HepG2 (cell line): ENCODE measurements at regions not wholly inside any gene's neighbourhood (a gene's known extent, or its start where the extent isn't known, plus 50 kb on each side); places are given as distances from the start of the nearest gene placed in this dataset.

ENCODE experiments used
- ATAC-seq: fragments of 200-7000 bp; cut with Tn5 transposase; 3 replicates; pipeline ENCODE4 v1.9.1; 2020; ENCODE audit warnings: mild to moderate bottlenecking, moderate library complexity
- BruUV-seq: library from RNA; stranded (reverse); fragments of 400-500 nt; replicated peaks from 2 replicates; lab custom pipeline; 2021; lab: Mats Ljungman, UMichigan
- CTCF ChIA-PET: fragments of 300-600 bp; formaldehyde crosslinking; extraction: SDS; loops from one replicate; lab custom pipeline; 2021; ENCODE audit warnings: low total read pairs, inconsistent platforms, low intra/inter-chr PET ratio; lab: Yijun Ruan, JAX
- POLR2A ChIA-PET: fragments of 350-600 bp; sonication (Branson Sonifier 250); formaldehyde crosslinking; loops from one replicate; lab custom pipeline; 2020; ENCODE audit warnings: antibody characterized with exemption, inconsistent platforms; lab: Yijun Ruan, JAX
- DNase-seq: peaks from one replicate; pipeline ENCODE4 v3.0.0-alpha.2; 2015; ENCODE audit warnings: low spot score
- FAIRE-seq: peaks from 3 replicates; lab custom pipeline; 2011; peaks lifted over from hg19 to GRCh38; lab: Jason Lieb, UNC
- H2AFZ ChIP-seq: one replicate; pipeline ENCODE4 v1.6.1; 2011; ENCODE audit warnings: low read length, inconsistent platforms
- H3K27ac ChIP-seq: fragments of 300-600 bp; 3 replicates; pipeline ENCODE4 v1.8.0; 2011; ENCODE audit warnings: mixed run types, mild to moderate bottlenecking, mixed read lengths, low read length, inconsistent platforms; ENCODE audit not compliant: insufficient read depth; ENCODE audit errors: extremely low read length
- H3K27me3 ChIP-seq, 2 experiments: fragments of 200-600 bp in 1 of 2; 2 replicates in 1 of 2; 3 replicates in 1 of 2; pipeline versions ENCODE4 v1.6.0 to v1.8.0; 2011; ENCODE audit warnings: low read length in 2 of 2, mild to moderate bottlenecking in 2 of 2, moderate library complexity in 2 of 2, inconsistent platforms in 1 of 2; ENCODE audit not compliant: insufficient read depth in 2 of 2, control insufficient read depth in 1 of 2
- H3K36me3 ChIP-seq, 2 experiments: fragments of 200-600 bp in 1 of 2; replicated peaks in 1 of 2; 2 replicates in 1 of 2; 3 replicates in 1 of 2; pipeline versions ENCODE4 v1.5.1 to v1.8.0; 2011; ENCODE audit warnings: low read length in 2 of 2, inconsistent platforms in 1 of 2; ENCODE audit not compliant: insufficient read depth in 2 of 2, control insufficient read depth in 1 of 2
- H3K4me1 ChIP-seq: 2 replicates; pipeline ENCODE4 v1.5.1; 2012; ENCODE audit warnings: low read length, inconsistent platforms; ENCODE audit not compliant: insufficient read depth
- H3K4me2 ChIP-seq: 2 replicates; pipeline ENCODE4 v1.6.0; 2011; ENCODE audit warnings: low read depth, low read length, inconsistent platforms
- H3K4me3 ChIP-seq, 3 experiments: fragments of 200-600 bp in 1 of 3; sonication (generic), shearing (Covaris generic) in 1 of 3; replicated peaks in 1 of 3; 2 replicates each; pipeline ENCODE4 v1.5.1; 2011 to 2016; ENCODE audit warnings: low read length in 3 of 3, inconsistent platforms in 2 of 3, low read depth in 2 of 3, mild to moderate bottlenecking in 2 of 3, control low read depth in 1 of 3, mixed read lengths in 1 of 3; ENCODE audit not compliant: insufficient read depth in 1 of 3
- H3K79me2 ChIP-seq: one replicate; pipeline ENCODE4 v1.6.1; 2011; ENCODE audit warnings: low read length, inconsistent platforms; ENCODE audit not compliant: insufficient read depth
- H3K9ac ChIP-seq: 2 replicates; pipeline ENCODE4 v1.6.0; 2011; ENCODE audit warnings: mild to moderate bottlenecking, low read depth, low read length, inconsistent platforms; ENCODE audit not compliant: insufficient read depth
- H3K9me3 ChIP-seq: 2 replicates; pipeline ENCODE4 v1.5.1; 2012; ENCODE audit warnings: mild to moderate bottlenecking, low read length
- H4K20me1 ChIP-seq: 2 replicates; pipeline ENCODE4 v1.6.0; 2011; ENCODE audit warnings: inconsistent platforms, mild to moderate bottlenecking, low read length, moderate library complexity; ENCODE audit not compliant: insufficient read depth
- BCLAF1 ChIP-seq: fragments of 450-650 bp; IDR thresholded peaks from 2 replicates; pipeline ENCODE4 v1.6.1; 2017; ENCODE audit warnings: mild to moderate bottlenecking
- DZIP1 ChIP-seq: sonication (generic); formaldehyde crosslinking; IDR thresholded peaks from 2 replicates; pipeline ENCODE4 v1.5.0; 2020; ENCODE audit warnings: mild to moderate bottlenecking, missing genetic modification reagents
- KLF11 ChIP-seq: IDR thresholded peaks from 2 replicates; pipeline ENCODE4 v1.6.1; 2016; ENCODE audit warnings: missing compliant biosample characterization
- MAFF ChIP-seq: IDR thresholded peaks from 2 replicates; pipeline ENCODE4 v1.6.1; 2011; ENCODE audit warnings: low read depth, low read length, improper control_type of control experiment
- MLLT10 ChIP-seq: sonication (generic); formaldehyde crosslinking; IDR thresholded peaks from 2 replicates; pipeline ENCODE4 v1.4.0; 2020; ENCODE audit warnings: missing genetic modification reagents
- RFX1 ChIP-seq: fragments of 450-650 bp; IDR thresholded peaks from 2 replicates; pipeline ENCODE4 v1.6.1; 2017
- SRSF4 ChIP-seq: fragments of 200-400 bp; formaldehyde crosslinking; IDR thresholded peaks from one replicate; pipeline ENCODE4 v1.6.1; 2018; ENCODE audit warnings: mild to moderate bottlenecking, low read depth, low read length, moderate library complexity; ENCODE audit not compliant: poor library complexity, severe bottlenecking
- STAG1 ChIP-seq: sonication (generic); formaldehyde crosslinking; IDR thresholded peaks from 2 replicates; pipeline ENCODE4 v1.4.0; 2020; ENCODE audit warnings: missing genetic modification reagents
- TCF7L2 ChIP-seq: IDR thresholded peaks from 2 replicates; pipeline ENCODE4 v1.6.1; 2011; ENCODE audit warnings: mild to moderate bottlenecking, low read depth, low read length, moderate library complexity
- ZFAT ChIP-seq: sonication (generic); formaldehyde crosslinking; conservative IDR thresholded peaks from 2 replicates; pipeline ENCODE4 v1.8.1; 2023; ENCODE audit warnings: missing genetic modification reagents, inconsistent platforms
- ZNF263 ChIP-seq: sonication (generic); formaldehyde crosslinking; IDR thresholded peaks from 2 replicates; pipeline ENCODE4 v1.4.0; 2020; ENCODE audit warnings: missing genetic modification reagents
- ZNF335 ChIP-seq: sonication (generic); formaldehyde crosslinking; IDR thresholded peaks from 2 replicates; pipeline ENCODE4 v1.4.0; 2020; ENCODE audit warnings: missing genetic modification reagents
- ZNF557 ChIP-seq: sonication (generic); formaldehyde crosslinking; IDR thresholded peaks from 2 replicates; pipeline ENCODE4 v1.4.0; 2020; ENCODE audit warnings: missing genetic modification reagents
- ZNF709 ChIP-seq: sonication (generic); formaldehyde crosslinking; IDR thresholded peaks from 2 replicates; pipeline ENCODE4 v1.5.0; 2020; ENCODE audit warnings: mild to moderate bottlenecking, missing genetic modification reagents
- WGBS: methylation state at CpG from one replicate; pipeline ENCODE4 v1.1.6; 2017; ENCODE audit warnings: low lambda C conversion rate; 5-methylcytosine and 5-hydroxymethylcytosine counted together
- in situ Hi-C: cut with HindIII; loops from 2 replicates; pipeline ENCODE4 v1.10.0; 2017; ENCODE audit warnings: low pct_unique_long_range_greater_than_20kb; ENCODE audit not compliant: extremely low pct_ligation_motif_present
- intact Hi-C: fragments of 100-400 bp; cut with micrococcal nuclease; formaldehyde crosslinking; loops from one replicate; pipeline ENCODE4 v1.10.0; 2022; ENCODE audit not compliant: unreplicated experiment

GRCh38 chr2:167332358-167332757 is 444.1 kb downstream of the XIRP2 start:
- intact Hi-C loops, result no loop called here
- FAIRE-seq (no peak), ATAC-seq (no peak), DNase-seq (no peak)
- no peak overlapping the region for H2AFZ ChIP-seq
- WGBS, result 46% methylated on average over 2 of the region's 2 CpGs
- H3K27me3 ChIP-seq, result no peaks in the 10 kb centered on the region
- H4K20me1 ChIP-seq, result no peaks in the 10 kb centered on the region
- no peak overlapping the region for H3K27ac ChIP-seq
- no peaks in the 10 kb centered on the region for H3K9me3 ChIP-seq
- H3K4me1 ChIP-seq, result no peaks in the 10 kb centered on the region
- ChIA-PET POLR2A (no interaction called here), CTCF (no interaction called here)
- TF ChIP-seq SRSF4 (no peak), ZNF557 (CRISPR knock-in tag) (no peak)
- no peak overlapping the region for H3K9ac ChIP-seq
- no TSS peak for BruUV-seq
- H3K79me2 ChIP-seq, result no peaks in the 10 kb centered on the region
- no peak overlapping the region for H3K4me3 ChIP-seq
- H3K36me3 ChIP-seq, result no peaks in the 10 kb centered on the region
- no peak overlapping the region for H3K4me2 ChIP-seq
- in situ Hi-C loops, result no loop called here

- H3K27ac ChIP-seq, result no peak overlapping the region
- no peak for FAIRE-seq
- no peaks in the 10 kb centered on the region for H3K27me3 ChIP-seq
- no peak overlapping the region for H3K4me2 ChIP-seq
- no peaks in the 10 kb centered on the region for H3K36me3 ChIP-seq
- intact Hi-C loops (loop anchor here (2.0 kb wide), 1 partner anchor 793 kb away; no protein-coding TSS in a partner anchor), in situ Hi-C loops (no loop called here)
- DNase-seq, result peak; percentile 11
- H4K20me1 ChIP-seq, result no peaks in the 10 kb centered on the region
- peak; percentile 97 for ATAC-seq
- no peaks in the 10 kb centered on the region for H3K79me2 ChIP-seq
- H2AFZ ChIP-seq, result no peak overlapping the region
- 34% methylated on average over 4 of the region's 5 CpGs for WGBS
- ChIA-PET POLR2A (no interaction called here), CTCF (no interaction called here)
- no peaks in the 10 kb centered on the region for H3K4me1 ChIP-seq
- H3K9ac ChIP-seq, result no peak overlapping the region
- no TSS peak for BruUV-seq
- H3K9me3 ChIP-seq, result no peaks in the 10 kb centered on the region
- H3K4me3 ChIP-seq, result no peak overlapping the region
- TF ChIP-seq MAFF (no peak), ZNF263 (CRISPR knock-in tag) (peak; percentile 96), MLLT10 (CRISPR knock-in tag) (no peak), RFX1 (no peak), ZNF335 (CRISPR knock-in tag) (no peak), TCF7L2 (no peak), KLF11 (CRISPR knock-in tag) (no peak), ZNF709 (no peak), ZFAT (CRISPR knock-in tag) (no peak), STAG1 (CRISPR knock-in tag) (peak; percentile 38), DZIP1 (no peak), BCLAF1 (no peak)
Measured at GRCh38 chr2:167331636-167332232, 443.5 kb downstream of the XIRP2 start.
